ENCODE measurements at regions not wholly inside any gene's neighbourhood (a gene's known extent, or its start where the extent isn't known, plus 50 kb on each side); places are given as distances from the start of the nearest gene placed in this dataset.
"Not testable (repeated sequence)": the region's sequence is repeated elsewhere in the genome, so short reads cannot be mapped to it uniquely, and the experiment has no call there.

DNA sequence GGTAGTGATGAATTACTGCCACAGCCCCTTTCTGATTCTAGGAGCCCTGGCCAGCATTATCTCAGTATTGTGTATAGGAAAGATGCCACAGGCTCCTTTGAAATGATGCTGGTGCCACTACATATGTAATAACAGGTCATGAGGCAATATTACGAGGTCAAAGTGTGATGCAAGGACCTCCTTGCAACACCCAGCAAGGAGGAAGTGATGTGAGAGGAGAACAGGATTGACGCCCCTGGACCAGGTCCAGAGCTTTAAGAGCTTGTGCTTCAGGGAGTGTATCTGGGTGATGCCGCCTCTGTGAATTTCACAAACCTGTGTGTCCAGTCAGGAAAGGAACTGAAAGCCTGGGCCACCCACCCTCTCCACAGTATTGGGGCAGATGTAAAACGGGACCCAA is 261.8 kb downstream of the MID1IP1 start:
- no peak for DNase-seq
- ChIA-PET POLR2A (no interaction called here), CTCF (no interaction called here)
- Mint-ChIP-seq H3K4me1 (ENCODE audit: low read depth) (no peaks in the 10 kb centered on the region), H3K27ac (no peak overlapping the region), H3K9me3 (no peaks in the 10 kb centered on the region), H3K4me3 (no peak overlapping the region), H3K36me3 (ENCODE audit: low read depth) (no peaks in the 10 kb centered on the region), H3K27me3 (no peaks in the 10 kb centered on the region)
- TF ChIP-seq, protein P1, sequence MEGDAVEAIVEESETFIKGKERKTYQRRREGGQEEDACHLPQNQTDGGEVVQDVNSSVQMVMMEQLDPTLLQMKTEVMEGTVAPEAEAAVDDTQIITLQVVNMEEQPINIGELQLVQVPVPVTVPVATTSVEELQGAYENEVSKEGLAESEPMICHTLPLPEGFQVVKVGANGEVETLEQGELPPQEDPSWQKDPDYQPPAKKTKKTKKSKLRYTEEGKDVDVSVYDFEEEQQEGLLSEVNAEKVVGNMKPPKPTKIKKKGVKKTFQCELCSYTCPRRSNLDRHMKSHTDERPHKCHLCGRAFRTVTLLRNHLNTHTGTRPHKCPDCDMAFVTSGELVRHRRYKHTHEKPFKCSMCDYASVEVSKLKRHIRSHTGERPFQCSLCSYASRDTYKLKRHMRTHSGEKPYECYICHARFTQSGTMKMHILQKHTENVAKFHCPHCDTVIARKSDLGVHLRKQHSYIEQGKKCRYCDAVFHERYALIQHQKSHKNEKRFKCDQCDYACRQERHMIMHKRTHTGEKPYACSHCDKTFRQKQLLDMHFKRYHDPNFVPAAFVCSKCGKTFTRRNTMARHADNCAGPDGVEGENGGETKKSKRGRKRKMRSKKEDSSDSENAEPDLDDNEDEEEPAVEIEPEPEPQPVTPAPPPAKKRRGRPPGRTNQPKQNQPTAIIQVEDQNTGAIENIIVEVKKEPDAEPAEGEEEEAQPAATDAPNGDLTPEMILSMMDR (IDR thresholded peaks at IDR 0.05): no peak
- ATAC-seq: no peak
- intact Hi-C loops (cut with micrococcal nuclease): no loop called here

DNA sequence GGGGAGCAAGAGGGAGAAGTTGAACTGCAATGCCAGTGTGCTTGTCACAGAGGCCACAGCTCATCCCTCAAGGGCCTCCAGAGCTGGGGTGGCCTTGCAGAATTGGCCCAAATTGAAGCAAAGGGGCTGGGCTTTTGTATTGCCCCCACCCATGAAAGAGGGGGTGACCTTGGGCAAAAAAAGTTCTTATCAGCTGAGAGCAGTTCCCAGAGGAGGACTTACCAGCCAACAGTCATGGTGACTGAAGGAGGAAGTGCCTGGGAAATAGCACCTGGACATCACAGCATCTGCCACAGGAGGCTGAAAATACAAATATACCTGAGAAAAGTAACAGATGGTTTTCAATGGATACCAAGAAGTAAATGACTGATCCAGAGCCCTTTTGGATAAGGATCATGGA is 262.4 kb downstream of the MID1IP1 start:
- Mint-ChIP-seq H3K4me1 (ENCODE audit: low read depth) (no peaks in the 10 kb centered on the region), H3K36me3 (ENCODE audit: low read depth) (no peaks in the 10 kb centered on the region), H3K27me3 (no peaks in the 10 kb centered on the region), H3K9me3 (no peaks in the 10 kb centered on the region), H3K4me3 (no peak overlapping the region), H3K27ac (no peak overlapping the region)
- ChIA-PET CTCF (no interaction called here), POLR2A (no interaction called here)
- DNase-seq (no peak), ATAC-seq (no peak)
- intact Hi-C loops (cut with micrococcal nuclease): no loop called here
- TF ChIP-seq, protein P1 (IDR thresholded peaks at IDR 0.05): no peak

DNA sequence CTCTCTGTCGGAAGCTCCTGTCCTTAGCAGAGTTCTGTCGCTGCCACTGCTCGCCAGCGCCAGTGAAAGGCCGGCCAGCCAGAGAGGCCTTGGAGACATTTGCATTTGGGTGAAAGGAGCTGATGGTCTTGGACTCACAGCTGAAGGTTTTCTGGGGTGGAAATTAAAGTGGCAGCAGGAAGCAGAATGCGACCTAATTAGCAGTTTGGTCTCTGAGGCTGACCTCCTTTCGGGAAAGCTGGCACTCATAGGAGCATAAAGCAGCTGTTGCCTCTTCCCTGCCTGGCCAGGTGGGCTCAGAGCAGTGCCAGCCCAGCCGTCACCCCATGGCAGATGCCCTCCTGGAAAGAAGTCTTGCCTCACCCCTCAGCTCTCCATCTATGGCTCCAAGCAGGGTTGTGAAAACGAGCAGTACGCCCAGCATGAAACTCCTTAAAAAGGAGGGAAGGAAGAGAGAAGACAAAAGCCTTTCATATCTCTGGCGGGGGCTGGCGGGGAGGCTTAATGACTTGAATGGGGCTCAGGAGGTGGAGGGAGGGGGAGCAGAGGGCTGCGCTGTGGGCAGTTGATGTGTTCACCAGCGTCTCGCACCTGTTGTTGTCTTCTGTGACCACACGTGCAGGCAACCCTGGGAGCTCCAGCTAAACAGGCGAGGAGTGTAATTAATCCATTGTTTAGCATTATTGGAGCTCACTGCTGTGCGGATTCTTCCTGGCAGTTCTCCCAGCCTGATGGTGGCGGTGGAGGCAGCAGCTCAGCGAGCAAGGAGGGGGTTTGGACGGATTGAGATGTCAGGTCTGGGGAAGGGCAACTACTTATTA is 264.0 kb downstream of the MID1IP1 start:
- no peaks in the 10 kb centered on the region for H3K36me3 Mint-ChIP-seq (ENCODE audit: low read depth)
- TF ChIP-seq, protein P1 (IDR thresholded peaks at IDR 0.05): no peak
- H3K27me3 Mint-ChIP-seq: no peaks in the 10 kb centered on the region
- no peaks in the 10 kb centered on the region for H3K9me3 Mint-ChIP-seq
- ATAC-seq (no peak), DNase-seq (no peak)
- ChIA-PET CTCF (no interaction called here), POLR2A (no interaction called here)
- no peaks in the 10 kb centered on the region for H3K4me1 Mint-ChIP-seq (ENCODE audit: low read depth)
- no peak overlapping the region for H3K27ac Mint-ChIP-seq
- no peak overlapping the region for H3K4me3 Mint-ChIP-seq
- intact Hi-C loops (cut with micrococcal nuclease): no loop called here

DNA sequence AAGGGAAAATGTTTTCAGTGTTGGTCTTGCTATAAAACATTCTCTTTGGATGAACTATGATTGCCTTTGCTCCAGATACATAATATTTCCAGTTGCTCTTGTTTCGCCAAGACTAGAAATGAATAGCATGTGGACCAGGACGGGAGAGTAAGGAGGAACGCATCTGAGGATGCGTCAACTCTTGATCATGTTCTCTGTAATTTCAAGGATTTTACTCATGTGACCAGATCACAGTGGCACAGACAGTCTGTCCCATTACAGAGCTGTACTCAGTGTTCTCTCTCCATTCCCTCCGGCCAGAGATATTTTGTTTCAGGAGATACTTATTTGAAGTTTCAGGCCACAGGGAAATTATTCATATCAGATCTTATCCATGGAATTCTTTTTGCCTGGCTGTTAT is 266.6 kb downstream of the MID1IP1 start:
- H3K4me3 Mint-ChIP-seq: no peak overlapping the region
- CTCF ChIA-PET: no interaction called here
- no peaks in the 10 kb centered on the region for H3K4me1 Mint-ChIP-seq (ENCODE audit: low read depth)
- no peak for DNase-seq
- TF ChIP-seq, protein P1 (IDR thresholded peaks at IDR 0.05): no peak
- no peak for ATAC-seq
- no peaks in the 10 kb centered on the region for H3K9me3 Mint-ChIP-seq
- H3K36me3 Mint-ChIP-seq (ENCODE audit: low read depth): no peaks in the 10 kb centered on the region
- intact Hi-C loops (cut with micrococcal nuclease): no loop called here
- POLR2A ChIA-PET: no interaction called here
- no peaks in the 10 kb centered on the region for H3K27me3 Mint-ChIP-seq
- no peak overlapping the region for H3K27ac Mint-ChIP-seq

DNA sequence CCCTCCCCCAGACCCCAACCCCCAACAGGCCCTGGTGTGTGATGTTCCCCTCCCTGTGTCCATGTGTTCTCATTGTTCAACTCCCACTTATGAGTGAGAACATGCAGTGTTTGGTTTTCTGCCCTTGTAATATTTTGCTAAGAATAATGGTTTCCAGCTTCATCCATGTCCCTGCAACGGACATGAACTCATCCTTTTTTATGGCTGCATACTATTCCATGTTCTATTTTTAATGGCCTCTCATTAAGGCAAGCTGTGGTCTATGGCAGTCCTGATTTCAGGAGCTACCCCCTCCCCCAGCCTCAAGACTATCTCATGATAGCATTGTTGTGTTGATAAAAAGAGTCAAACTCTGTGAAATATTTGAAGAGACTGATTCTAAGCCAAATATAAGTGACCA is 267.4 kb downstream of the MID1IP1 start:
- H3K9me3 Mint-ChIP-seq; H3K27me3 Mint-ChIP-seq; H3K4me1 Mint-ChIP-seq (ENCODE audit: low read depth); H3K27ac Mint-ChIP-seq; CTCF ChIA-PET; DNase-seq; H3K36me3 Mint-ChIP-seq (ENCODE audit: low read depth); ATAC-seq; POLR2A ChIA-PET; intact Hi-C loops (cut with micrococcal nuclease); H3K4me3 Mint-ChIP-seq: not testable (repeated sequence)
